Suprapubic skin (tissue), 3 donors: ENCODE measurements at regions not wholly inside any gene's neighbourhood (a gene's known extent, or its start where the extent isn't known, plus 50 kb on each side); places are given as distances from the start of the nearest gene placed in this dataset.

Source experiments
- CTCF ChIP-seq, 2 donors: fragments of 200-600 bp in 1 of 2; fragments of 450-650 bp in 1 of 2; sonication (generic) in 1 of 2; IDR thresholded peaks; one replicate each; pipeline ENCODE4 v1.5.1; 2016 to 2019; ENCODE audit warnings: antibody characterized with exemption in 2 of 2, mild to moderate bottlenecking in 1 of 2, moderate library complexity in 1 of 2
- POLR2AphosphoS5 ChIP-seq, 3 donors: sonication (generic); formaldehyde crosslinking; IDR thresholded peaks; one replicate each; pipeline ENCODE4 v1.6.1; 2017; ENCODE audit warnings: antibody characterized with exemption in 3 of 3

DNA sequence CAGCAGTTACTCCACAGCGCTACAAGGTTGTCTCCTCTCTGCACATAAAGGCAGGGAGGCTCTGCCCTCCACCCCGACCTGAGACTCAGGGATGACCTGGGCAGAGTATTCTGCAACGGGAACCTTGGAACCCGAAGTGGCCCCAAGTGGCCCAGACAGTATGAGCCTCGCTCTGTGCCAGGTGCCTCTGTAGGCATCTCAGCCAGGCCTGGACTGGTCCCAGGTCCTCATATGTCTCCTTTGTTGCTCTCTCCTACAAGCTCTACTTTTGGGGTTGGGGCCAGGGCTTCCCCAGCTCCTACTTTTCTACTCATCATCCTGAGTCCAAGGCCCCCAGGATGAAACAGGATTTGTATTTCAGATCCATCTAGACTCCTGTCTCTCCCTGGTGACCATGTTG lies 241.5 kb upstream of the PRSS1 start:
- TF ChIP-seq CTCF (IDR thresholded peaks at IDR 0.05) (no peak), POLR2AphosphoS5 (IDR thresholded peaks at IDR 0.05) (no peak)
